ENCODE measurements at regions not wholly inside any gene's neighbourhood (a gene's known extent, or its start where the extent isn't known, plus 50 kb on each side); places are given as distances from the start of the nearest gene placed in this dataset.

DNA sequence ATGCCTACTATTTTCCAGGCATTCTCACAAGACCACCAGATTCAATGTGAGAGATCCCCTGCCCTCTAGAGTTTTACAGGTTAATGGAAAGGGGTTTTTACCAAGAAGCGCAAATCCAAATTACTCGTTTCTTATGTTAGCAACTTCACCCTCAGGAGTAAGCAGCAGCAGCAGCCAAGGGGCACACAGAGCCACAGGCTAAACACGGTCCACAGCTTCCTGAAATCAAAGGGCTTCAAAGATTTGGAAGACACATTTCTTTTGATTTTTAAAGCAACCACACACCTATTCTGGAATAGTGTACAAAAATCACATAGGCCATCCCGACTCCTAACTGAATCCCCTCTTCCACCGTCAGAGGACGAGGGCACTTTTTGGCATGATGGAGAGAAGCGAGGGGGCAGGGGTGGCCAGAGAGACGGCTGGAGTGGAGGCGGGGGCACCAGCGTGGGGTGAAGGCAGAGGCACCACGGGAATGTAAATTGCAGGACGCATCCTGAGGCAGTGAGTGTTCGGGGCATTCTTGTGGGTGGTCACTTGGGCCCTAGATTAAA is 107.0 kb downstream of the ARF6 start:
- no peak for DNase-seq

DNA sequence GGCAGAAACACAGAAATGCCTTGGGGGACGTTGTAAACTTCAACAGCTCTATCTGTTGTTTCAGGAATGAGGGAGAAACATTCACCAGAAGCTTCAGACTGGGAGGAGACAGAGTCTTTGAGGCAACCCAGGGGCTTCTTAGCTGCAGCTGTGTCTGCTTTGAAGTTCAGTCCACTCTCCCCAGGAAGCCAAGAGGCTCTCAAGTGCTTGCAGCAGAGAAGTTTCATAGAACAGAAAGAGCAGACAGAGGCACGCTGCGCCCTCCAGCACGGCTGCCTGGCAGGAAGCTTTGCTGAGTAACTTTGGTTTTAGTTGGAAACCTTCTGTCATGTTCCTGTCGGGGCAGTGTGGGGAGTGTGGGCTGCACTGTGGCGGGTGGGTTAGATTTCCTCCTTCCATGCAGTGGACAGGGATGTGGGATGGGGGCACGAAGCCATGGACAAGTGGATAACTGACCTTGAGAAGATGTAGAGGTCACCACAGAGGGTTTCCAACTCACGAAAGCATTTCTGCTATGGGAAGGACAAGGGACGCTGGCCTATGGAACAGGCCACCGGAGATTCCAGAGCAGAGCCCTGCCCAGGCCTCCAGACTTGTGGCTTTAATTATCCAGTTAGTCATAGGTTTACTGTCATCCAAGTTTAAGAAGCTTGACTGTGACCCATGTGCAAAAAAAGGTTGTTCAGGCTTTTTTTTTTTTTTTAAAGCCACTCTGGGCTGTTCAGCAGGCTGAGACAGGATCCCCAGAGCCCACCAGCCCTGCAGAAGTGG is 107.7 kb downstream of the ARF6 start:
- peak; percentile 68 for DNase-seq

DNA sequence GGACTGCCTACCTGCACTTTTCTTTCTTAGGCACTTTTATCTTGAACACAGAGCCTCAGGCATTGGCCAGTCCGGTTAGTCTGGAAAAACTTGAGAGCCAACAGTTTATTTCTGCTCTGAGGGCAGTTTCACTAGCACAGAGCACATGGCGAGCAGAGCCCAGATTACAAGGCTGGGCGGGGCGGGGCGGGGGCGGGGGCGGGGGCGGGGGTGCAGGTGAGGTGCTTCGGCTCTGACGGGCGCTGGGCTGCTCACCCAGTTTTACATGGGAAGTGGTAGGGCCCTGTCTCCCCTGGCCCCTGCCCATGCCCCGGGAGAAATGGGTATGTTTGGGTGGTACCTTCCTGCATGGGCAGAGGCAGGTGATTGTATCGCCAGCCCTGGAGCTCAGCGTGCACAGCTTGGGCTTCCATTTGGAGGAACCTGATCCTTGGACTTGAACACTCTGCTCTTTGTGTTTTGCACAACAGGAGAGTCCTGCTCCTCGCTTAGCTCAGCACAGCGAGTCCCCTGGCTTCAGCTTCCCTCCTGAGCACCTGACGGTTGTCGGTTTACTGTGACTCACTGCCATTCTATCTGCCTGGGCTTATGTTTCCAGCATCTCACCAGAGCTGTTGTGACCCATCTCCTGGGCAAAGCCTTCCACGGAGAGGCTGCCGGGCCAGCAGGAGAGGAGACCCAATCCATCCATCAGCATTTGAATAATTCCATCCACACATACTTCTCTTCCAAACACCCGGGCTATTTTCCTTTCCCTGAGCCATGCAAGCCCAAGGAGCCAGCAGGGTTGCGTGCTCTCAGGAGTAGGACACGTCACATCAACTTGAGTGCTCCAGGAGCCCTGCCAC is 108.5 kb downstream of the ARF6 start:
- DNase-seq = peak; percentile 53

DNA sequence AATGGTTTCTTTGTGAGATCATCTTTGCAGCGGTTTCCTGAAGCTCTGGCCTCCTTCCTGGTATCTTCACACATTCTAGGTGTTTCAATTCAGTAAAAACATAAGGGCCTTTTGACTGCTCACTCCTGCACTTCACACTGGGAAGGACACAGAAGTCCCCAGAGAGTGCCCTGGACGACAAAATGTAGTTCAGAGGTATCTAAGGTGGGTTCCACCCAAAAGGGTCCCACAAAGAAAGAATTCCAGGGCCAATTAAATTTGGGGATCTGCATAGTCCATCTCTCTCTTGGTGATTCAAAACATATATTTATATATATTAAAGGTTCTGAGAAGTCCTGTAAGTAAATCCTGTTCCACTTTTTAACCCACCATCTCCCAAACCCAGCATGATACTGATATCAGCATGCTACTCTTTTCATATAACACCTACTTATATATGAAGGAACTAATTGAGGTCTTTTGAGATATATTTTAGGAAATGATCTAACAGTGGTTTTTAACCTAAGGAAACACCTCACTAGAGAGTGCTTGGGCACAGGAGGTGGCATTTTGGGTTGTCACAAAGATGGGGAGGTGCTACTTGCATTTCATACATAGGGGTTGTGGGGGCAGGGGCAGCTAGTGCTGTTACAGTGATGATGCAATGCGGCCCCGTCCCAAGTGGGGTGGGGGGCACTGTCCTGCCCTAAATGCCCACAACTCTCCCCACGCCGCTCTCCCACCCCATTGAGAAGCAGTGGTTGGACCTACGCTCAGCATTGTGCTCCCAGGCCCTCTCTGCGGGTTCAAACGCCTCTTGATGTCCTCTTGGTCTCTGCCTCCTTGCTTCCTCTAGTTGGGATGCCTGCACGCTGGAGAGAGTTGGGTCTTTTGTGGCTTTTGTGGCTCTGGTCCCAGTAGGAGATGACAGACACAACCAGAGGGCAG is 109.4 kb downstream of the ARF6 start:
- DNase-seq = peak; percentile 26

DNA sequence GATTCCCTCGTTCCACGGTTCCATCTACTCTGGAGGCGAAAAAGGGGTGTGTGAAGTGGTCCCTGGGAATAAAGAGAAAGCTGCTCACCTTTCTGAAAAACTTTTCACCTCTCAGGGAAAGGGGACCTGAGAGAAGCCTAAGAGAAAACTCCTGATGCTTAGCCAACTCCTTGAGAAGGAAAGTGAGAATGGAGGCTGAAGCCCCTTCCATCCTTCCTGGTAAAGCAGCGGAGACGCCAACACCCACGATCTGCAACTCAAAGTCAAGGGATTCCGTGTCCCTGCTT is 110.0 kb downstream of the ARF6 start:
- DNase-seq = no peak

DNA sequence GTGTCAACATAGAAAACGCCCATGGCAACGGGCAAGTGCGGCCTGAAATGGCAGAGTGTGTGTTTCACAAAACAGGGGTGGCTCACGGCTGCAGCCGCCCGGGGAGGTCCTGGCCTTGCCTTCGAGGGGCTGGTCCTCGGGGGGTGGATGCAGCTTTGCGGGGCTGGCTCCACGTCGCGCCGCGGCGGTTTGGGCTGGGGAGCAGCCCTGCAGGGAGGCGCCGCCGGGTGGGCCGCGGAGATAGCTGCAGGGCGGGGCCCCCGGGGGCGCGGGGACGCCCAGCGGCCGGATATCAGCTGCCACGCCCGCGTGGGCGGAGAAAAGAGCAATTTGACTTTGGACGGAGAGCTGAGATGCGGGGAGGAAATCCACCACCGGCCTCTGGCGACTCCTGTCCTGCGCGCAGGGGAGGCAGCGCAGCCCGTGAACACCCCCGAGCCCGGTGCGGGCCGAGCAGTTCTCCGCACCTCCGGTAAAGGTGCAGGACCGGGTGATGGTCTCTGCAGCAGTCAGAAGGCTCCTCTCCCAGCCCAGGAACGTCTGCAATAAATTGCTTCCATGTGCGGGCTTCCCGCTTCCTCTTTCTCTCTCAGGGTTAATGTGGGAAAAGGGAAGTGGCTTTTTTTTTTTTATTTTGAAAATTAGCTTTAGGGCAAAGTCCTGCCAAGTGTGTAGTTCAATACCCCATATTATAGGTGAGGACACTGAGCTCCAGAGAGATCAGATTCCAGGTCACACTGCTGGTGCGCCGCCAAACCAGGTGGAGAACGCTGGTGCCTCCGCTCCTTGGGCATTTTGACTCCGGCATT is 110.5 kb downstream of the ARF6 start:
- DNase-seq = peak; percentile 56

DNA sequence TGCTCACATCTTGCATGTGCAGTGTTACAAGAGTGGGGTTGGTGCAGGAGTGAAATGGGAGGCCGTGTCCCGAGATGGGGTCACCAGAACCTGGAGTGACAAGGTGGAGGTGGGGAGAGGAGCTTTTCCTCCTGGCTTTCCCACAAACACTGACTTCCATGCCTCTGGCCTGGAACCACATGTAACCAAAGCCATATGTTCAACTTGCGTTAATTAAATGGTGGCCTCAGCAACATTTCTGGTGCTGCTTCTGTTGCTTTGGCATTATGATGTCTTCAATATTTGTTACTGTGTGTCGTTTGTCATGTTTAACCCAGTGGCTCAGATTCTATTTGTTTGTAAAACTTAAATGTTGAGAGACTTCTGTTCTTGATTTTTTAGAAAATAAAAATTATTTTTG is 110.2 kb downstream of the VCPKMT start:
- DNase-seq = no peak

DNA sequence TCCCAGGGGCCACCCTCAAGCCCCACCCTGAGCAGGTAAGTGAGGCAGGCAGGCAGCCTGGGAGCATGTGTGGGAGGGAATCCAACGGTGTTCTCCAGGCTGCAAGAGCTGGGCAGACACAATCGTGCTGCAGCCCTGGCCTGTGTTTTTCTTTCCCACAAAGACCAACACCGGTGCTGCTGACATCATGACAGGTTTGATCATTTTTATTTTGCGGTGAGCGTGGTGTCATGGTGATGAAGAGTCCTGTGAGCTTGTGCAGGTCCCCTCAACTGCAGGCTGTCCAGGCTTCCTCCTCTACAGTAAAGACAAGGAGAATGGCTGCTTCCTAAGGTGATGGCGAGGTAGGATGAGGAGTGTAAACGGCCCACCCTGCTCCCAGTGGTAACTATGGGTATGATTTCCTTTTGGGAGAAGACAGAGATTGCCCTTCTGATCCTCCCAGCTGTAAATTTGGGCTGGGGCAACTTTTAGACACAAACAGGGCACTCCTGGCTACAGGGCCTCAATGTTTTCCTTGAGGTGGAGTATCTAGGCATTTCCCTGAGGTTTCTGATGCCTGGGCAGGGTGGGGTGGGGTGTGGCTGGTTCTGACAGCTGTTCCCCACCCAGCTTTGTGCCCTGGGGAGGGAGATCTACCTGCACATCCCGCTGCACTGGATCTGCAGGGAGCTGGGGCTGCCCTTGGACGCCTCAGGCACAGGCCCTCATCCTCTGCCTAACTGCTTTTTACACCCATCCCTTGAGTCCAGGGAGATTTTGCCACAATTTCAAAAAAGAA is 109.1 kb downstream of the VCPKMT start:
- no peak for DNase-seq

DNA sequence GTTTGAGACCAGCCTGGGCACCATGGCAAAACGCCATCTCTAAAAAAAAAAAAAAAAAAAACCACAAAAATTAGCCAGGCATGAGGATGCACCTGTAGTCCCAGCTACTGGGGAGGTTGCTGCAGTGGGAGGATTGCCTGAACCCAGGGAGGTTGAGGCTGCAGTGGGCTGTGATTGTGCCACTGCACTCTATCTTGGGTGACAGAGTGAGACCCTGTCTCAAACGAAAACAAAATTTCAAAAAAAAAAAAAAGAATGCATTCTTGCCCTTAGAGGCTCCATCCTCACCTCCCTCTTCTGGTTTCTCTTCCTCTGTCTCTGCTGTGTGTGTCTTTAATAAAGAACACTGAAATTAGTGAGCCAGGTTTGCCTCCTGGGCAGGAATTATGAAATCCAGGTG is 107.8 kb downstream of the VCPKMT start:
- no peak for DNase-seq

DNA sequence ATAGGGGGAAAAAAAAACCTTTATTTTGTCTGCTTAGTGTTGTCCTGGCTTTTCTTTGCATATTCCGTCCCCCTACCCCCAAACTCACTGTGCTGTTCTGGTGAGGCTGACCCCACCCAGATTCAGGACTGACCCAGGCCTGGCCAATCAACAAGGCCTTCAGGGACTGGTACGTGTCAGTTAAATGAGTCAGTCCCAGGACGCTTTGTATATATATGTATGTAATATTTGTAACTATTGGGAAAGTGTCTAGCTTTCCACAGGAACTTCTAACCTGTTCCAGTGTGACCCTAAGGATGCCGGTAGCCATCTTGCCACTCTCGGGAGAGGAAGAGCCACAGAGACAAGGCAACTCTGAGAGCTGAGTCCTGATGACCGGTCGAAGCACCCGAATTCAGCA is 107.4 kb downstream of the VCPKMT start:
- no peak for DNase-seq

DNA sequence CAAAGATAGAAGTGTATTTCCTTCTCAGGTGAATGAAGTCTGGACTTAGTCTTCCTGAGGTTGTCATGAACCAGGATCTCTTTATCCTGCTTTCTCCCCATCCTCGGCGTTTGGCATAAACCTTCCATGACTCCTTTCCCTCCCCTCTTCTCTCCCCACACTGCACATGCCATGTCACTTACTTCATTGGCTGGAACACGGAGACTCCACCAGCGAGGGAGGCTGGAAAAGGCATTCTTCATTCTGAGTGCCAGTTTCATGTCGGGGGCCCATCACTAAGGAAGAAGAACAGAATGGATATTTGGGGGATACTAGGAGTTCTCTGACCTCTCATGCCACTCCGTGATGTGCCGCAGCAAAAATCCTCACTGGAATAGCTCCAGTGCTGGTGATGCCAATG is 105.6 kb downstream of the VCPKMT start:
- DNase-seq = no peak

DNA sequence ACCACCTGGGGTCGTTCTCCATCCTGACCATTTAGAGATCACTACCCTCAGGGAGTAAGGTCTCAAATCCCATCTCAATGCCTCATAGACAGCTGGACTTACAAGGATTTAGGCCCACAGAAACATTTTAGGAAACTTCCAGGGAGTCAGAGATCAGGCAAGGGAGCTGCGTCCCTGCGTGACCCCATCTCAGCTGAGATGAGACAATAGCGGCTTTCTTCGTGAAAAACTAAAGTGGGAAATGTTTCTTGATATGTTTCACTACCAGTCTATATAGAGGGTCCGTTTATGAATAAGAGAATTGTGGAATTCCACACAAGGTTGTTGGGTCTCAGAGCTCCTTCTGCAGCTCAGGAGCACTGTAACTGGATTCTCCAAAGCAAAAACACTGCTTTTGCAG is 105.1 kb downstream of the VCPKMT start:
- DNase-seq = no peak

DNA sequence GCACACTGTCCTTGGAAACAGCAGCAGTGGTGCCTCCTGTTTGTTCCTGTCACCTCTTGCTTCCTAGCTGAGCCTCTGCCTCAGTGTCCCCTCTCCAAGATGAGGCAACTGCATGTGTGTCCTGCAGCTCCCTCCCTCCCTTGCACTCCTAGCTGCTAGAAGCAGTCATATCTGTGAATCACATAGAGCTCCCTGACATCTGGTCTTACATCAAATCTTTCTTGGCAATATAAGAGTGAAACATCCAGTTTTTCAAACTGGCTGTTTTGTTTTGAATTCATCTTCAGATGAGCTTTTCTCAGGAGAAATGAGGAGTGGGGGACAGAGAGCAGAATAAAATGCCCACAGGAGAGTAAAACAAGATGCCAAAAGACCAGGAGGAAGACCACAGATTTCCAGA is 103.7 kb downstream of the VCPKMT start:
- DNase-seq = no peak

DNA sequence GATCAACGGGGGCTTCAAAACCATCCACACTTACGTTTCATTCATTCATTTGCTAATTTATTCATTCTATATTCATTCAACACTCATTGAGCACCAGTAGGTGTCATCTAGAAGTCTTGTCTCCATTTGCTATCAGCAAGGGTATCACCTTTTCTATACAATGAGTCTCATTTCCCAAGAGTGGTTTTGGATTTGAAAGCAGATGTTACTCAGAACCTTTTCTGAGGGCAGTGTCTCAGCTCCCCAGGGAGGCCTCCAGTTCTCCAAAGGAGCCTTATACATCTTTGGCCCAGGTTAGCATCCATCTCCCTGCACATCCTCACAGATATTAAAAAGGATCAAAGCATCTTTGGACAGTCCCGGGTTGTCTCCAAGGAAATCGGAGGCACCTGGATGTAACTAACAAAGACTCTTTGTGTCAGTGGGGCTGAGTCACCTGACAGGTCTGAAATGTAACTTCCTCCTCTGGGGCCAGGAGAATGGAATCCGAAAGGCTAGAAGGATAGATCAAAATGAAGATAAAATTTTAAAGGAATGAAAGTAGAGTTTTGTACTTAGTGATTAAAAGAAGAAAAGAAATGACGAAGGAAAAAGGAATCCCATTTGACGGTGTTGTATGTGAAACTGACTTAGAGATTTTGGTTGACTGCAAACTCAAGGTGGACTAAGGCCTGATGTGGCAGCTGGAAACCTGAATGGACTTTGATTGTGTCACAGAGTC is 103.0 kb downstream of the VCPKMT start:
- no peak for DNase-seq

DNA sequence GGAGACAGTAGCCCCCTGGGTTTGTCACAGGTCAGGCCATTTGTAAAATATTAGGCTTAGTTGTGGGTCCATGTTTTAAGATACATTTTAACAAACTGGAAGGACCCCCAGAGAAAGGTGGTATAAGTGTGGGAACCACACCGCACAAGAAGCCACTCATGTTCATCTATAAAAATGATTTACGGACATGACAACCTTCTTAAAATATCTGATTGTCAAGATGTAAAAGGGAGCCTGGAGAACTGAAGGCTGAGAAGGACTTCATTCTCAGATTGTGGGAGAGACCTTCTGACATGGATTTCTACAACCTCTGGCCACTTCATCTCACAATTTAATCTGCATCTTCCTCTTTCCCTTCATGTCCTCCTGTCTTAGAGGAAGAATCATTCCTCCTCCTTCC is 102.4 kb downstream of the VCPKMT start:
- DNase-seq = no peak

DNA sequence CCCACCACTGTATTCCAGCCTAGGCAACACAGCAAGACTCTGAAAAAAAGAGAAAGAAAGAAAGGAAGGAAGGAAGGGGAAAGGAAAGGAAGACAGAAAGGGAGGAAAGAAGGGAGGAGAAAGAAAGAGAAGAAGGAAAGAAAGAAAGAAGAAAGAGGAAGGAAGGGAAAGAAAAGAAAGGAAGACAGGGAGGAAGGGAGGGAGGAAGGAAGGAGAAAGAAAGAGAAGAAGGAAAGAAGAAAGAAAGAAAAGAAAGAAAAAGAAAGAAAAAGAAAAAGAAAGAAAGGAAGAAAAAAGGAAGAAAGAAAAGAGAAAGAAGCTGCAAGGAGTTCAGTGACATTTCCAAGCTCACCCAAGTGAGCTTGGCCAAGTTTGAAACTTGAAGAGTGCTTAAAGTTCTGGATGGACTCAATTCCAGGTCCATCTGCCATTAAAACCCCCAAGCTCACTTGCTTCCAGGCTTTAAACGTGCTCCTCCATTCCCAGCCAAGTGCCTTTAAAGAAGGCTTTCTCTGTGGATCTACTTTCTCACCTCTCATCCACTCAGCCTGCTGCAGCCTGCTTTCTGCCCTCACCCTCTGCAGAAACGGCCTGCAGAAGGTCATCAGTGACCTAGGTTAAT is 101.5 kb downstream of the VCPKMT start:
- no peak for DNase-seq

DNA sequence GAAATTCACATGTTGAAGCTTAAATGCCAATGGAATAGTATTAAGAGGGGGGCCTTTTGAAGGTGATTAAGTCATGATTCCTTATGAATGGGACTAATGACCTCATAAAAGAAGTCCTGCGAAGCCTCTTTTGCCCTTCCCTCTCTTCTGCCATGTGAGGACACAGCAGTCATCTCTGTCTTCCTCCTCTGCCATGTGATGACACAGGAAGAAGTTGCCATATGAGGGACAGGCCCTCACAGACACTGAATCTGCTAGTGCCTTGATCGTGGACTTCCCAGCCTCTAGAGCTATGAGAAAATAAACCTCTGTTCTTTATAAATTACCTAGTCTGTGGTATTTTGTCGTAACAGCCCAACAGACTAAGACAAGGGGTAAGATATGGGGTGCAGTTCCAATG is 100.7 kb downstream of the VCPKMT start:
- no peak for DNase-seq

DNA sequence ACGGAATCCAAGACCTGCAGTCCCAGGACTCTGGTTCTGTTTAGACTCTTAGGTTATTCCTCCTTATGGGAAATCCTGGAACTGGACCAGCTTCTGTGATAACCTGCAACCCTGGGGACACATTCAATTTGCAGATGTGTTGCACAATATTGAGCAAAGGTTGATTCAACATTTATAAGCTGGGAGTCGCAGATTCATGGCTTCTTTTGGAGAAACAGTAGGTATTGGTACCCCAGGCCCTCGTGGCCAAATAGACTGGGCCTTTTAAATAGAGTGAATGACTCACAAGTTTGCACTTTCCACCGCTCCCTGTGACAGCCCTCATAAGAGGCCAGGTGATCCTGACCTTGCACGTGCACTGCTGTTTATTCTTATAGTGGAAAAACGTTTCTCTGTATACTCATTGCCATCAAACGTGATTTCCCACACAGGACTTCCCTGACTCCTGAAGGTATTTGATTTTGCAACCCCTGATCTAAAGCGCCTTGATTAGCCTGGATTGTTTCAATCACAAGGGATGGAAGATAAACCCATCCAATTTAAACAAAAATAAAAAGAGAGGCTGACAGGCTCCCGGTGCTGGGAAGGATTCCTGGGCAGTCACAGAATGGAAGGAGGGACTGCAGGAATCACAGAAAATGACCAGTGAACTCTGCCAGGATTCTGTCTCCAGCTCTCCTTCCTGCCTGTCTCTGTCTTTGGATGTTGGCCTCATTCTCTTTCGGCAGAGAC is 98.0 kb downstream of the VCPKMT start:
- no peak for DNase-seq

DNA sequence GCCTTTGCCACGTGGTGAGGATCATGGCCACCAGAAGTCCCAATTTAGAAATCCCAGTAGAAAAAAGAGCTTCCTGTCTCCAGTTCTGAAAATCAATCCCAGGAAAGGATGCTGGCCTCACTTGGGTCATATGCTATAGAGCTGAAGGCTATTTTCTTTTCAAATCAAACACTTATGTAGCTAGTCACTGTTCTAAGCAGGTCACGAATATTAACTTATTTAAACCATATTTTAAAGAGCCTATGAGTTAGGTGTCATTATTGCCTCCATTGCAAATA is 97.5 kb downstream of the VCPKMT start:
- DNase-seq = no peak

DNA sequence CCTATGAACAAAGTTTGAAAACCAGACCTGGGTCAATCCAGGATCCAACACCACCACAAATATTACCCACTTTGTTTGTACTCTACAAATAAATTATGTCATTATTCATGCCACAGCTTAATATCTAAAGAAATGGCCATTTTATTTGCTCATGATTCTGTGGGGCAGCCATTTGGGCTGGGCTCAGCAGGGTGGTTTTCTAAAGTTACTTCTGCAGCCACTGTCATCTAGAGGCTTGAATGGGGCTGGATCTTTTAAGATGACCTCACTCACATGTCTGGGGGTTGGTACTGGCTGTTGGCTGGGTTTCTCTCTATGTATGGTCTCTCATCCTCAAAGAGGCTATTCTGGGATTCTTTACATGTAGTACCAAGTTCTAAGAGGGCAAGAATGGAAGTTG is 96.2 kb downstream of the VCPKMT start:
- no peak for DNase-seq

Measured in activated CD4-positive, alpha-beta T cell treated with anti-CD3 and anti-CD28 coated beads for 1 hour (primary cell).